Stimulated activated CD8-positive, alpha-beta memory T cell treated with anti-CD3 and anti-CD28 coated beads, Interleukin-15, amount 100 ng/mL, for 4 hours (primary cell): ENCODE measurements at regions not wholly inside any gene's neighbourhood (a gene's known extent, or its start where the extent isn't known, plus 50 kb on each side); places are given as distances from the start of the nearest gene placed in this dataset.

Experiments
- DNase-seq, 2 donors: peaks; one replicate each; pipeline ENCODE4 v3.0.0-alpha.2; 2020; ENCODE audit warnings: low read depth in 2 of 2

GRCh38 chr4:15370296-15370695, 57.5 kb upstream of the C1QTNF7 start:
- DNase-seq: no peak

DNA sequence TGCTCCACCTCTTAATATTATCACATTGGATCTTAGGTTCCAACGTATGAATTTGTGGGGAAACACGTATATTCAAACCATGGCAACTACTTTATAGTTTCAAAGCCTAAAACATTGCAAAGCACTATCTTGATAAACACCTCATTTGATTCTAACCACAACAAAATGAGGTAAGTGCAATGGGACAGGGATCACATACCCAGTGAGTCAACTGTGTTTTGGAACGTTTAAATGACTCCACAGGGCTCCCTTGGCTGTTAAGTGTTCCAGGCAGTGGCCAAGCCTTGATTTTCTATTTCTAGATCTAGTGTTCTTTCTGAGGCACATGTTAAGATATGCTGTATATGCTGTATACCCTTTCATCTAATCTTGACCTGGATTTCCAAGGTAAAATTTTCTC, 54.5 kb upstream of the C1QTNF7 start:
- DNase-seq: no peak

GRCh38 chr4:15374656-15375055, 53.2 kb upstream of the C1QTNF7 start:
- no peak for DNase-seq

DNA sequence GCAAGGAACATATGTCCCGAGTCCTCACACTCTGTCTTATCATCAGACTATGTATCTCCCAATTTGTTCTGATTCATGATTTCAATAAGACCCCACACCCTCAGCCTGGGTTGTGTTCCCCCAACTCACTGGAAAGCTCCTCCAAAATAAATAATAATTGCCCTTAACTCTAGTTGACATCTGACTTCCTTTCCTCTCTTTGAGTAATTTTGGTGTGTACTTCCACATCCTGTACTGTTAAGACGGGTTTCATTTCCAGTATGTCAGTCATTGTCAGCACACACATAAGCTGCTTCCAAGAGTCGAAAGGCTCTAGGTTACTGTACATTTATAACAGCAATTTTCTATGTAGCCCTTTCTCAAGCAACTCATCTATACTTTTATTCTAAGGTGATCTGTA, 52.2 kb upstream of the C1QTNF7 start:
- no peak for DNase-seq

DNA sequence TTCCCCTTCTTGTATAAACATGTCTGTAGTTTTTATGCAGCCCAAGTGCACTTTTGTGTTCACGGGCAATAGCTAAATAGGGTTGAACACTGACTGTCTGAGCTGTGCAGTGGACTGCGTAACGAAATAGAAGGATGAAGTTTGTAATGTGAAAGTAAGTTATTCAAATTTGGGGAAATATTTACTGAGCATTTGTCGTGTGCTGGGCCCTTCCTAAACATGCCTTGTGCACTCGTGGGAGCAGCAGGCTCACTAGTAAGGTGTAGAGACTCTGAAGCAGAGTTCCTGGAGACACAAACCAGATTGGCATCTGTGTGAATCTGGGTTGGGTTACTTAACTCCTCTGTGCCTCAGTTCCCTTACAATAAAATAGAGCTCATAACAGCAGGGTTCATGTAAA, 51.7 kb upstream of the C1QTNF7 start:
- no peak for DNase-seq

- no peak for DNase-seq
Observed at GRCh38 chr4:15376594-15376993, 51.2 kb upstream of the C1QTNF7 start.
